Uterus (tissue), 3 donors: ENCODE measurements at regions not wholly inside any gene's neighbourhood (a gene's known extent, or its start where the extent isn't known, plus 50 kb on each side); places are given as distances from the start of the nearest gene placed in this dataset.

Experiments used
- DNase-seq, 2 donors: peaks; one replicate each; pipeline ENCODE4 v3.0.0-alpha.2; 2019 to 2020
- H3K27ac ChIP-seq, 2 donors: fragments of 200-600 bp; sonication (generic); 1 replicate in 1 of 2; 2 replicates in 1 of 2; pipeline ENCODE4 v1.5.1; 2016 to 2018
- H3K27me3 ChIP-seq, 2 donors: fragments of 200-600 bp; sonication (generic); one replicate each; pipeline ENCODE4 v1.5.1; 2018 to 2019; ENCODE audit warnings: control low read depth in 1 of 2
- H3K36me3 ChIP-seq, 2 donors: fragments of 200-600 bp; sonication (generic); one replicate each; pipeline ENCODE4 v1.5.1; 2019; ENCODE audit warnings: control low read depth in 1 of 2
- H3K4me1 ChIP-seq, 2 donors: fragments of 200-600 bp; sonication (generic); one replicate each; pipeline ENCODE4 v1.5.1; 2018 to 2019; ENCODE audit warnings: control low read depth in 1 of 2
- H3K4me3 ChIP-seq, 2 donors: fragments of 200-600 bp; sonication (generic); 1 replicate in 1 of 2; 2 replicates in 1 of 2; pipeline ENCODE4 v1.5.1; 2018 to 2019; ENCODE audit warnings: mild to moderate bottlenecking in 1 of 2
- H3K9me3 ChIP-seq, 2 donors: fragments of 200-600 bp; sonication (generic); one replicate each; pipeline ENCODE4 v1.5.1; 2019; ENCODE audit warnings: control low read depth in 1 of 2
- POLR2A ChIP-seq, 2 donors: fragments of 450-650 bp; IDR thresholded peaks; one replicate each; pipeline ENCODE4 v1.6.1; 2016; ENCODE audit warnings: antibody characterized with exemption in 2 of 2, mild to moderate bottlenecking in 1 of 2, moderate library complexity in 1 of 2
- intact Hi-C: fragments of 100-400 bp; cut with DNase I; formaldehyde crosslinking; loops from one replicate; pipeline ENCODE4 v1.15.1; 2023; ENCODE audit warnings: low total_unique reads
- TF ChIP-seq, protein P1 (sequence below), 4 experiments: fragments of 200-600 bp in 2 of 4; fragments of 450-650 bp in 2 of 4; sonication (generic) in 2 of 4; IDR thresholded peaks; one replicate each; pipeline ENCODE4 v1.5.1; 2016 to 2019; ENCODE audit warnings: antibody characterized with exemption in 4 of 4, mild to moderate bottlenecking in 2 of 4, moderate library complexity in 1 of 4
- donor health status: DM: yes; HTN: yes; CAD: no.

DNA sequence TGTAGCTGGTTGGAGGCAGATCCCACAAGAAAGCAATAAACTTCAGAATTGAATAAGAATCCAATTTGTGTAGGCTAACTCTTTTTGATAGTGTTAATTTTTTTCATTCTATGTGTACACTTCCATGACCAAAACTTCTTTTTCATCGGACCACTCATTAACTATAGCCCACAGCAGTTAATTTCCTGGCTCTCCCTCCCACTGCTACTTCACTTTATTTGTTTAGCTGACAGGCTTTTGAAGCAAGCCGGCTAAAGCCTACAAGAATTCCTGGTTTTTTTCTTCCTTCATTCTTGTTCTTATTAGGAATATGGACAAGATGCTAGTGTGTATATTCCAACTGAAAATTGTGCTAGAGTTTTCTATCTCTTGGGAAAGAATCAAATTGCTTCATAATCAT, 329.2 kb upstream of the CCNH start:
- no peak overlapping the region for H3K4me3 ChIP-seq
- no peaks in the 10 kb centered on the region for H3K9me3 ChIP-seq
- TF ChIP-seq, protein P1, sequence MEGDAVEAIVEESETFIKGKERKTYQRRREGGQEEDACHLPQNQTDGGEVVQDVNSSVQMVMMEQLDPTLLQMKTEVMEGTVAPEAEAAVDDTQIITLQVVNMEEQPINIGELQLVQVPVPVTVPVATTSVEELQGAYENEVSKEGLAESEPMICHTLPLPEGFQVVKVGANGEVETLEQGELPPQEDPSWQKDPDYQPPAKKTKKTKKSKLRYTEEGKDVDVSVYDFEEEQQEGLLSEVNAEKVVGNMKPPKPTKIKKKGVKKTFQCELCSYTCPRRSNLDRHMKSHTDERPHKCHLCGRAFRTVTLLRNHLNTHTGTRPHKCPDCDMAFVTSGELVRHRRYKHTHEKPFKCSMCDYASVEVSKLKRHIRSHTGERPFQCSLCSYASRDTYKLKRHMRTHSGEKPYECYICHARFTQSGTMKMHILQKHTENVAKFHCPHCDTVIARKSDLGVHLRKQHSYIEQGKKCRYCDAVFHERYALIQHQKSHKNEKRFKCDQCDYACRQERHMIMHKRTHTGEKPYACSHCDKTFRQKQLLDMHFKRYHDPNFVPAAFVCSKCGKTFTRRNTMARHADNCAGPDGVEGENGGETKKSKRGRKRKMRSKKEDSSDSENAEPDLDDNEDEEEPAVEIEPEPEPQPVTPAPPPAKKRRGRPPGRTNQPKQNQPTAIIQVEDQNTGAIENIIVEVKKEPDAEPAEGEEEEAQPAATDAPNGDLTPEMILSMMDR (IDR thresholded peaks at IDR 0.05) = no peak
- TF ChIP-seq POLR2A (IDR thresholded peaks at IDR 0.05) = no peak
- H3K4me1 ChIP-seq = no peaks in the 10 kb centered on the region
- DNase-seq = no peak
- H3K27ac ChIP-seq = no peak overlapping the region
- intact Hi-C loops = no loop called here
- H3K27me3 ChIP-seq = no peaks in the 10 kb centered on the region
- no peaks in the 10 kb centered on the region for H3K36me3 ChIP-seq

DNA sequence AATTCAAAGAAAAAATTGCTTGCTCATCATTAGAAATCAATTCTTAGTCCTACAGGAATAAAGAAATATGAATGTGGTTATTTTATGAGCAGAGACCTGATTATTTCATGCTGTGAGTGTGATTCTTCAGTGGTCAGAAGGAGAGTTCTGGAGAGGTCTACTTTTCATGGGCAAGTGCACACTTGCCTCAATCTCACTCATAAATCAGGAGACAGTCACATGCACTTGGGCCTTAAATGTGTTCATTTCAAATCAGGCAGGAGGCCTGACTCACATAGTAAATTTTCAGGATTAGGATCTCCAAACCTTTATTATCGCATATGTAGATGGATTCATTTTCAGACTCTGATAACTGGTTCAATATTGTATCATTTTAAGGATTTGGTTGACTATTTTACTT, 323.2 kb upstream of the CCNH start:
- Histone ChIP-seq H3K27ac (no peak overlapping the region), H3K4me1 (no peaks in the 10 kb centered on the region), H3K36me3 (no peaks in the 10 kb centered on the region), H3K27me3 (no peaks in the 10 kb centered on the region), H3K4me3 (no peak overlapping the region), H3K9me3 (no peaks in the 10 kb centered on the region)
- intact Hi-C loops = no loop called here
- DNase-seq = no peak
- TF ChIP-seq POLR2A (IDR thresholded peaks at IDR 0.05) = no peak
- TF ChIP-seq, protein P1 (IDR thresholded peaks at IDR 0.05) = no peak

DNA sequence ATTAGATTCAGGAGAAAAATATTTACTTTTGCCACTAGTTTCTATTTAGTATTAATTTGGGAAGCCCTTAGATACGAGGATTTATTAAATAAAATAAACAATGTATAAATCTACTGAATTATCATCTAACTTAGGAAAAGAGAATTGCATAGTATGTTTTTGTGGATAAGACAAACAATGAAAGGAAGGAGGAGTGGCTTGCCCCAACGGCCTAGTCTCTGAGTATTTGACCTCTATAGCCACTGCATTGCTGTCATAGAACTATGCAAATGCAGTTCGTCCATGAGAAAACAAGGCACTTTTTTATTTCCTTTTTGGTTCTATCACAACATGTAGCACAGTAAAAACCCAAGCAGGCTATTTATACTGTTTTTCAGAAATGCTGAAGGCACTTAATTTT, 321.2 kb upstream of the CCNH start:
- TF ChIP-seq, protein P1 (IDR thresholded peaks at IDR 0.05) = no peak
- no peak for TF ChIP-seq POLR2A (IDR thresholded peaks at IDR 0.05)
- no peak overlapping the region for H3K27ac ChIP-seq

DNA sequence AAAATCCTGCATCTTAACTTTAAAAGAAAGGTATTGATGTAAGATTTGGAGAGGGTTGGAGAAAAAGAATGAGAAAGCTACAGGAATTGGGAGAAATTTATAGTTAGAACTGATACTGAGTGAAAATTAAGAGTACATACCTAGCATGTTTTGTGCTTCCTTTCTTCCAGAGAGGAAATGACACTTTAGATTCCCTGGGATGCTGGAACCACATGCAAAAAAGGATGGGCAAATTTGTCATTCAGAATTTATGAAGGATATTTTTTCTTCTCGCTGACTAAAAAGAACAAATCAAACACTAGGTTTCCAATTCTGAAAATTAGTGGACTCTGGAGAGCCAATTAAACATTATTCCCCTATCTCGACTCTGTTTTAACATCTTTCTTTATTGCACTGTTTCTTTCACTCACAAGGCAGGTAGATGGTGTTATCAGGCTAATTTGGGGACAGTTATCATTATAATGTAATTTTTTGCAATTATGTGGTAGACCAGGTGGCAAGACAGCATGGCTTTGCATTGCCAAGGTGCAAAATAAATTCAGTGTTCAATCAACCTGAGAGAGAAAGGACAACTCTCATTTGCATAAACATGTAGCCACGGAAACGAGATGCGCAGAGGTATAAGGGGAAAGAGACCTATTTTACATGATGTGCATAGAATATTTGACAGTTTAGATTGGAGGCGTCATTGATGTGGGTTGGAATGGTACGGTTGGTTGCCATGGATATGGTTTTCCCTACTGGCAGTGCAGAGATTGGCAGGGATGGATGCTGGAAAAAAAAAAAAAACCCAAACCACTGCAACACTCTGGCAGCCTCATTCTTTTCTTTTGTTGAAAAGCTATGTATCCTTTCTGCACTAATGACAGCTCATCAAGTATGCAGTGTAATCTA, 320.4 kb upstream of the CCNH start:
- no peak overlapping the region for H3K27ac ChIP-seq
- intact Hi-C loops = no loop called here
- no peak for TF ChIP-seq POLR2A (IDR thresholded peaks at IDR 0.05)
- TF ChIP-seq, protein P1 (IDR thresholded peaks at IDR 0.05) = no peak
- H3K36me3 ChIP-seq = no peaks in the 10 kb centered on the region
- H3K9me3 ChIP-seq = no peaks in the 10 kb centered on the region
- DNase-seq = no peak
- no peaks in the 10 kb centered on the region for H3K4me1 ChIP-seq
- no peaks in the 10 kb centered on the region for H3K27me3 ChIP-seq
- H3K4me3 ChIP-seq = no peak overlapping the region

More for the DNA sequence above, 321.2 kb upstream of the CCNH start:
- no peaks in the 10 kb centered on the region for H3K36me3 ChIP-seq
- DNase-seq = no peak
- H3K4me1 ChIP-seq = no peaks in the 10 kb centered on the region
- H3K27me3 ChIP-seq = no peaks in the 10 kb centered on the region
- H3K4me3 ChIP-seq = no peak overlapping the region
- H3K9me3 ChIP-seq = no peaks in the 10 kb centered on the region
- intact Hi-C loops = no loop called here

DNA sequence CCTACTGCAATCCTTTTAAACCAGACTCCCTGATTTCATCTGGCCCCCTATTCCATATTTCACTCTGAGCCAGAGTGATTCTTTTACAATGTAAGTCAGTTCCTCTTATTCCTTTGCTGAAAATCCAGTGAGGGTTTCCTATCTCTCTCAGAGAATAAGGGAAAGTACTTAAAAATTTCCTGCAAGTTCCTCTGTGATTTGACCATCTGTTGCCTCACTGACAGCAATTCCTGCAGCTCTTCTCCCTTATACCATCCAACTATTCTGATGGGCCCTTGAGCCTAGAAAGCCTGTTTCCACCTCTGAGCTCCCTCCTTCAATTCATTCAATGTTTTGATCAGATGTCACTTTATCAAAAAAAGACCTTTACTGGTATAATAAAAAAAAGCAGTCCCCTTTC, 317.1 kb upstream of the CCNH start:
- intact Hi-C loops = no loop called here
- no peaks in the 10 kb centered on the region for H3K27me3 ChIP-seq
- no peak overlapping the region for H3K4me3 ChIP-seq
- no peaks in the 10 kb centered on the region for H3K36me3 ChIP-seq
- H3K27ac ChIP-seq = no peak overlapping the region
- H3K9me3 ChIP-seq = no peaks in the 10 kb centered on the region
- no peaks in the 10 kb centered on the region for H3K4me1 ChIP-seq
- no peak for TF ChIP-seq POLR2A (IDR thresholded peaks at IDR 0.05)
- TF ChIP-seq, protein P1 (IDR thresholded peaks at IDR 0.05) = no peak
- no peak for DNase-seq
